Neural crest cell (in vitro differentiated cells): ENCODE measurements at regions not wholly inside any gene's neighbourhood (a gene's known extent, or its start where the extent isn't known, plus 50 kb on each side); places are given as distances from the start of the nearest gene placed in this dataset.

Source experiments
- DNase-seq: peaks from one replicate; pipeline ENCODE4 v3.0.0; 2021; ENCODE audit warnings: low read depth, mixed read lengths, low spot score
- H3K27ac Mint-ChIP-seq: one replicate; pipeline ENCODE4 v1.8.0; 2021; ENCODE audit warnings: mild to moderate bottlenecking, mixed read lengths; ENCODE audit not compliant: unreplicated experiment
- H3K27me3 Mint-ChIP-seq: 2 replicates; pipeline ENCODE4 v1.8.0; 2021; ENCODE audit warnings: low read depth, mild to moderate bottlenecking, mixed read lengths
- H3K36me3 Mint-ChIP-seq: 2 replicates; pipeline ENCODE4 v1.8.0; 2021; ENCODE audit warnings: low read depth, mild to moderate bottlenecking, mixed read lengths
- H3K4me1 Mint-ChIP-seq: 2 replicates; pipeline ENCODE4 v1.8.0; 2021; ENCODE audit warnings: mixed read lengths
- H3K4me3 Mint-ChIP-seq: one replicate; pipeline ENCODE4 v1.8.0; 2021; ENCODE audit warnings: mild to moderate bottlenecking, mixed read lengths
- H3K9me3 Mint-ChIP-seq: 2 replicates; pipeline ENCODE4 v1.8.0; 2021; ENCODE audit warnings: mixed read lengths
- TF ChIP-seq, protein P1 (sequence below): fragments of 200-600 bp; sonication (generic); conservative IDR thresholded peaks from 2 replicates; pipeline ENCODE4 v1.5.0; 2021; ENCODE audit warnings: antibody characterized with exemption, mild to moderate bottlenecking

DNA sequence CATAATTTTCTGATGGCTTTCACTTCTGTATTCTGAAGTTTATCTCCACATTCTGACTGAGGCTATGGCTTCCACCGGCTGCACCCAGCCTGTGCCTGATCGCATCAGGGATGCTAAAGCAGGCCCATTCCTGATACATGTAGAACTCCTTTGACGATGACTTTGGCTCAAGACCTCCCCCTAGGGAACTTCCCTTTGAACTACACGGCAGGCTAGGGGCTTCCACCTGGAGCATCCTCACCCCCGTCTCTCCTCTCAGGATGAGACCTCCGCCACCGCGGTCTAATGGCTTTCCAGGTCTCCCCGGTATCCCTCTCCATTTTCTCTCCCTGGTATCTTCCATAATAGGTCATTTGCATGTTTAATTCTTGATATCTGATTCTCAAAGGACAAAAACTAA is 214.9 kb upstream of the CHST9 start:
- Mint-ChIP-seq H3K27ac (no peak overlapping the region), H3K4me3 (no peak overlapping the region), H3K27me3 (no peaks in the 10 kb centered on the region), H3K36me3 (no peaks in the 10 kb centered on the region), H3K9me3 (no peaks in the 10 kb centered on the region), H3K4me1 (no peaks in the 10 kb centered on the region)
- TF ChIP-seq, protein P1, sequence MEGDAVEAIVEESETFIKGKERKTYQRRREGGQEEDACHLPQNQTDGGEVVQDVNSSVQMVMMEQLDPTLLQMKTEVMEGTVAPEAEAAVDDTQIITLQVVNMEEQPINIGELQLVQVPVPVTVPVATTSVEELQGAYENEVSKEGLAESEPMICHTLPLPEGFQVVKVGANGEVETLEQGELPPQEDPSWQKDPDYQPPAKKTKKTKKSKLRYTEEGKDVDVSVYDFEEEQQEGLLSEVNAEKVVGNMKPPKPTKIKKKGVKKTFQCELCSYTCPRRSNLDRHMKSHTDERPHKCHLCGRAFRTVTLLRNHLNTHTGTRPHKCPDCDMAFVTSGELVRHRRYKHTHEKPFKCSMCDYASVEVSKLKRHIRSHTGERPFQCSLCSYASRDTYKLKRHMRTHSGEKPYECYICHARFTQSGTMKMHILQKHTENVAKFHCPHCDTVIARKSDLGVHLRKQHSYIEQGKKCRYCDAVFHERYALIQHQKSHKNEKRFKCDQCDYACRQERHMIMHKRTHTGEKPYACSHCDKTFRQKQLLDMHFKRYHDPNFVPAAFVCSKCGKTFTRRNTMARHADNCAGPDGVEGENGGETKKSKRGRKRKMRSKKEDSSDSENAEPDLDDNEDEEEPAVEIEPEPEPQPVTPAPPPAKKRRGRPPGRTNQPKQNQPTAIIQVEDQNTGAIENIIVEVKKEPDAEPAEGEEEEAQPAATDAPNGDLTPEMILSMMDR = no peak
- DNase-seq = no peak

DNA sequence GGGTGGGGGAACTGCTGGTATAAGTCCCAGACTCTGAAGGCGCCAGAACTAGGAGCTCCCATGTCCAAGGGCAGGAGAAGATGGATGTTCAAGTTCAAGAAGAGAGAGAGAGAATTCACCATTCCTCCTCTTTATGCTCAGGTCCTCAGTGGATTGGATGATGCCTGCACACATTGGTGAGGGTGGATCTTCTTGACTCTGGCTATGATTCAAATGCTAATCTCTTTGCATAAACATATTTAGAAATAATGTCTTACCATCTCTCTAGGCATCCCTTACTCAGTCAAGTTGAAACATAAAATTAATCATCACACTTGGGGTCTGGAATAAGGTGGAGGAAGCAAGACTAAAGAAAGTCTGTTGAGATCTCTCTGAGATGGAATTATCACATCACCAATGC is 210.6 kb upstream of the CHST9 start:
- Mint-ChIP-seq H3K9me3 (no peaks in the 10 kb centered on the region), H3K36me3 (no peaks in the 10 kb centered on the region), H3K27me3 (no peaks in the 10 kb centered on the region), H3K4me1 (no peaks in the 10 kb centered on the region), H3K4me3 (no peak overlapping the region), H3K27ac (no peak overlapping the region)
- TF ChIP-seq, protein P1 = no peak
- DNase-seq = no peak

DNA sequence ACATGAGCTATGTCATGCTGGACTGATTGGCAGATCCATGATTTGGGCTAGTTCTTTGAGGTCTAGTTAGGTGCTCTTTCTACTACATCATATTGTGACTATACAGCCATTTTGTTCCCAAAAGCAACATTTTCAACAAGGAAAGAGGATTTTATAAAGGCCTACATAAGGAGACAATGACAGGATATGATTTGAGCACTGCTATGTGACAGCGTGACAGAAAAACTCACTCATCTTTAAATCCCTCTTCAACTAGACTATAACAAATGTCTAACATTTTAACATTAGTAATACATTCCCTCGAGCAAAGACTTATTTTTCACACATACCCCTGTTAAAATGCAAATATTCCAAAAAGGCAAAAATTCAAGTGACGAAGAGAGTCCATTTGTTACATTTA is 209.6 kb upstream of the CHST9 start:
- H3K27ac Mint-ChIP-seq = no peak overlapping the region
- H3K4me3 Mint-ChIP-seq = no peak overlapping the region
- H3K4me1 Mint-ChIP-seq = no peaks in the 10 kb centered on the region
- no peaks in the 10 kb centered on the region for H3K9me3 Mint-ChIP-seq
- no peak for DNase-seq
- H3K27me3 Mint-ChIP-seq = no peaks in the 10 kb centered on the region
- no peaks in the 10 kb centered on the region for H3K36me3 Mint-ChIP-seq
- TF ChIP-seq, protein P1 = no peak

DNA sequence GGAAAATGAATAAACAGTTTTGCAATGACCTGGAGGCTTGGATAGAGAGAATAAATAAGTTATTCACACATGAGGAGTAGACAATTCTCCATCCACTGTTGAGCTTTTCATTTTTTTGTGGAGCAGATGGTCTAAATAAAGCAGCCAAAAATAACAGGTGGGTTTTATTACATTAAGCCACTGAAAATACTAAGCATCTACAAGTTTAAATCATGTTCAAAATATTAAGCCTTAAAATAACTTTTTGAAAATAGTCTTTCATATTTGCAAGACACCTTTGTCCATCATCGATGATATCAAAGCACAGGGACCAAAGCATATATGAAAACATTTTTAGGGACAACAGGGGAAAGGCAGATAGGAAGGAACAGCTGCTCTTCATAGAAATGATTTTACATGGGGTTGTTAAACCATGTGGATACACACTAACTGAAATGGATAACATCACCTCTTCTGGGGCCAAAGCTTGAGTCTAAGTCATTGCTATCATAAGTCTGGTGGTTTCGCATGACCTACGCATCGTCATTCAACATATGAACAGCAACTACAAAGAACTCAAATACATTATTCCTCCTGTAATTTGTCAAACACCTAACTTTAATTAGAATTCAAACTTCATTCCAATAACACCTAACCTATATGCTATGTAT is 197.6 kb upstream of the CHST9 start:
- no peak overlapping the region for H3K27ac Mint-ChIP-seq

DNA sequence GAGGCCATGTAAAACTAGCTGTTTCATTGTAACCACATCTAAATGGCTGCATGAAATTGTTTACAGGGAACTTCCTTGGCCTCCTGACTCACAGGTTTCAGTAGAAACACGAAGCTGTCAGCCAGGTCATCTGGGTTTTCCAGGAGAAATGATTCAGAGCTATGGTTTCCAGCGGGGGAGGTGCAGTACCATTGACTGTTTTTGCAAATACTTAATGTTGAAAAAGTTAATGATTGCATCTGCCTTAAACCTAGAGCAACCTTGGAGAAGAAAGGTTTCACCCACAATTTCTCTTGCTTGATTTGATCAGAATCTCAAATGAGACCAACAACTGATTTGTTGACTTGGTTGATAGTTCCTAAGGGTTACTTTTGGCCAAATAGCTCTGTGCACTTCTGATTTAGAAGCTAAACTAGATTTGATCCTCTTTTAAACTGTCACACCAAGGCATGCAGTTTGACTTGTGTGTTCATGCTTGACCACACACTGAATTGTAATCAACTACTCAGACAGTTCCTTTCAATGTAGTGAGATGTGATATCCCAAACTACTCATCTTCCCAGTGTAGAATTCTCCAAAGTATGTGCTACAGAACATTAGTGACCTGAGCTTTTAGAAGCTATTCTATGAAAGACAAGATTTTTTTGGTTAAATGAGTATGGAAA is 193.5 kb upstream of the CHST9 start:
- no peak overlapping the region for H3K4me3 Mint-ChIP-seq
- no peaks in the 10 kb centered on the region for H3K36me3 Mint-ChIP-seq
- H3K4me1 Mint-ChIP-seq = no peaks in the 10 kb centered on the region
- no peaks in the 10 kb centered on the region for H3K27me3 Mint-ChIP-seq
- H3K27ac Mint-ChIP-seq = no peak overlapping the region
- TF ChIP-seq, protein P1 = no peak
- no peaks in the 10 kb centered on the region for H3K9me3 Mint-ChIP-seq
- DNase-seq = no peak

More for the DNA sequence above, 197.6 kb upstream of the CHST9 start:
- Mint-ChIP-seq H3K4me1 (no peaks in the 10 kb centered on the region), H3K9me3 (no peaks in the 10 kb centered on the region), H3K4me3 (no peak overlapping the region), H3K27me3 (no peaks in the 10 kb centered on the region), H3K36me3 (no peaks in the 10 kb centered on the region)
- DNase-seq = no peak
- TF ChIP-seq, protein P1 = no peak
